ENCODE measurements at regions not wholly inside any gene's neighbourhood (a gene's known extent, or its start where the extent isn't known, plus 50 kb on each side); places are given as distances from the start of the nearest gene placed in this dataset.

GRCh38 chr10:78643513-78643912 is 425.3 kb upstream of the ZMIZ1 start:
- Histone ChIP-seq H3K36me3 (no peaks in the 10 kb centered on the region), H3K27ac (no peak overlapping the region), H3K27me3 (no peaks in the 10 kb centered on the region), H3K4me1 (ENCODE audit: insufficient read depth) (no peaks in the 10 kb centered on the region), H3K4me3 (no peak overlapping the region), H3K9me3 (no peaks in the 10 kb centered on the region)
- 91 to 94% (median 93%) methylated on average over 4 of the region's 4 CpGs for WGBS, 3 donors
- TF ChIP-seq CTCF (IDR thresholded peaks at IDR 0.05): no peak
- no peak for TF ChIP-seq EP300 (IDR thresholded peaks at IDR 0.05)
- TF ChIP-seq POLR2A (IDR thresholded peaks at IDR 0.05): no peak
- no peak for DNase-seq
- intact Hi-C loops (cut with DNase I): no loop called here

- intact Hi-C loops (cut with DNase I): loop anchor here in 1 of 4 donors (1.0 kb wide), 1 partner anchor 41 kb away; no protein-coding TSS in a partner anchor
- Histone ChIP-seq H3K27me3 (no peaks in the 10 kb centered on the region), H3K9me3 (no peaks in the 10 kb centered on the region), H3K4me3 (no peak overlapping the region), H3K36me3 (no peaks in the 10 kb centered on the region), H3K27ac (no peak overlapping the region), H3K4me1 (ENCODE audit: insufficient read depth) (no peaks in the 10 kb centered on the region)
- WGBS, 3 donors: 71 to 92% (median 86%) methylated on average over 2 of the region's 2 CpGs
- DNase-seq: no peak
- TF ChIP-seq EP300 (IDR thresholded peaks at IDR 0.05): no peak
- no peak for TF ChIP-seq CTCF (IDR thresholded peaks at IDR 0.05)
- no peak for TF ChIP-seq POLR2A (IDR thresholded peaks at IDR 0.05)
Observed at GRCh38 chr10:78644550-78644949, 424.2 kb upstream of the ZMIZ1 start.

- Histone ChIP-seq H3K27ac (no peak overlapping the region), H3K4me1 (ENCODE audit: insufficient read depth) (no peaks in the 10 kb centered on the region), H3K27me3 (no peaks in the 10 kb centered on the region), H3K36me3 (no peaks in the 10 kb centered on the region), H3K4me3 (no peak overlapping the region), H3K9me3 (no peaks in the 10 kb centered on the region)
- 87 to 97% (median 91%) methylated on average over 5 of the region's 5 CpGs for WGBS, 3 donors
- DNase-seq: no peak
- intact Hi-C loops (cut with DNase I): no loop called here
- no peak for TF ChIP-seq CTCF (IDR thresholded peaks at IDR 0.05)
Observed at GRCh38 chr10:78645169-78645686, 423.5 kb upstream of the ZMIZ1 start.

GRCh38 chr10:78645975-78646374 is 422.8 kb upstream of the ZMIZ1 start:
- WGBS, 3 donors: 57 to 67% (median 67%) methylated on average over 4 of the region's 4 CpGs
- H3K36me3 ChIP-seq: no peaks in the 10 kb centered on the region
- H3K4me3 ChIP-seq: no peak overlapping the region
- H3K9me3 ChIP-seq: no peaks in the 10 kb centered on the region
- no peaks in the 10 kb centered on the region for H3K4me1 ChIP-seq (ENCODE audit: insufficient read depth)
- no peak overlapping the region for H3K27ac ChIP-seq
- no peak for TF ChIP-seq POLR2A (IDR thresholded peaks at IDR 0.05)
- TF ChIP-seq CTCF (IDR thresholded peaks at IDR 0.05): no peak
- no peak for TF ChIP-seq EP300 (IDR thresholded peaks at IDR 0.05)
- no peaks in the 10 kb centered on the region for H3K27me3 ChIP-seq
- no peak for DNase-seq
- intact Hi-C loops (cut with DNase I): no loop called here
